H9 (cell line): ENCODE measurements at regions not wholly inside any gene's neighbourhood (a gene's known extent, or its start where the extent isn't known, plus 50 kb on each side); places are given as distances from the start of the nearest gene placed in this dataset.

Experiments used
- DNase-seq: peaks from one replicate; pipeline ENCODE4 v3.0.0-alpha.2; 2017
- H2AFZ ChIP-seq: one replicate; pipeline ENCODE4 v1.6.1; 2013; ENCODE audit warnings: mild to moderate bottlenecking, low read length, control low read depth, moderate library complexity
- H2AK5ac ChIP-seq: 2 replicates; pipeline ENCODE4 v1.6.1; 2013; ENCODE audit warnings: low read length, control low read depth, mixed read lengths; ENCODE audit not compliant: insufficient read length
- H2BK120ac ChIP-seq: one replicate; pipeline ENCODE4 v1.6.1; 2013; ENCODE audit warnings: low read depth, mild to moderate bottlenecking, low read length, control low read depth, inconsistent platforms; ENCODE audit not compliant: poor library complexity, severe bottlenecking
- H2BK12ac ChIP-seq: 2 replicates; pipeline ENCODE4 v1.6.1; 2013; ENCODE audit warnings: low read length, control low read depth, mixed read lengths, low read depth; ENCODE audit not compliant: insufficient read length
- H2BK15ac ChIP-seq: 2 replicates; pipeline ENCODE4 v1.6.1; 2013; ENCODE audit warnings: low read depth, low read length, control low read depth
- H2BK20ac ChIP-seq: one replicate; pipeline ENCODE4 v1.6.1; 2013; ENCODE audit warnings: low read depth, mild to moderate bottlenecking, low read length, control low read depth, inconsistent platforms; ENCODE audit not compliant: poor library complexity, severe bottlenecking
- H2BK5ac ChIP-seq: 2 replicates; pipeline ENCODE4 v1.6.1; 2013; ENCODE audit warnings: low read length, control low read depth, mixed read lengths; ENCODE audit not compliant: insufficient read length
- H3K14ac ChIP-seq: 2 replicates; pipeline ENCODE4 v1.6.1; 2013; ENCODE audit warnings: low read length, control low read depth; ENCODE audit not compliant: insufficient read depth
- H3K18ac ChIP-seq: 2 replicates; pipeline ENCODE4 v1.6.1; 2013; ENCODE audit warnings: low read depth, mild to moderate bottlenecking, mixed read lengths, low read length, control low read depth; ENCODE audit not compliant: insufficient read length
- H3K23ac ChIP-seq: 2 replicates; pipeline ENCODE4 v1.6.1; 2013; ENCODE audit warnings: low read length, control low read depth, mixed read lengths, low read depth; ENCODE audit not compliant: insufficient read length
- H3K23me2 ChIP-seq: 2 replicates; pipeline ENCODE4 v1.6.1; 2013; ENCODE audit warnings: low read depth, mild to moderate bottlenecking, mixed read lengths, low read length, control low read depth; ENCODE audit not compliant: insufficient read length, poor library complexity, severe bottlenecking
- H3K27ac ChIP-seq: 2 replicates; pipeline ENCODE4 v1.5.1; 2013; ENCODE audit warnings: low read length, control low read depth, mixed read lengths, low read depth; ENCODE audit not compliant: insufficient read length
- H3K27me3 ChIP-seq: 2 replicates; pipeline ENCODE4 v1.6.1; 2013; ENCODE audit warnings: low read length, control low read depth, inconsistent platforms; ENCODE audit not compliant: insufficient read depth
- H3K4ac ChIP-seq: 2 replicates; pipeline ENCODE4 v1.6.1; 2013; ENCODE audit warnings: low read depth, mild to moderate bottlenecking, control low read depth, inconsistent platforms, low read length, moderate library complexity
- H3K4me1 ChIP-seq: 2 replicates; pipeline ENCODE4 v1.6.1; 2013; ENCODE audit warnings: low read length, control low read depth, inconsistent platforms; ENCODE audit not compliant: insufficient read depth
- H3K4me2 ChIP-seq: 2 replicates; pipeline ENCODE4 v1.6.1; 2013; ENCODE audit warnings: low read length, control low read depth, mixed read lengths; ENCODE audit not compliant: insufficient read length, insufficient read depth
- H3K56ac ChIP-seq: 2 replicates; pipeline ENCODE4 v1.6.1; 2013; ENCODE audit warnings: low read depth, mild to moderate bottlenecking, mixed read lengths, low read length, control low read depth; ENCODE audit not compliant: insufficient read length
- H3K79me1 ChIP-seq: 2 replicates; pipeline ENCODE4 v1.6.1; 2013; ENCODE audit warnings: low read depth, mild to moderate bottlenecking, moderate library complexity, low read length, control low read depth, inconsistent platforms; ENCODE audit not compliant: insufficient read depth, poor library complexity, severe bottlenecking
- H3K79me2 ChIP-seq: 2 replicates; pipeline ENCODE4 v1.6.1; 2013; ENCODE audit warnings: low read length, control low read depth, inconsistent platforms; ENCODE audit not compliant: insufficient read depth
- H3K9ac ChIP-seq: 2 replicates; pipeline ENCODE4 v1.6.1; 2013; ENCODE audit warnings: low read length, control low read depth, mixed read lengths; ENCODE audit not compliant: insufficient read length; ENCODE audit errors: extremely low read depth
- H3K9me3 ChIP-seq: one replicate; pipeline ENCODE4 v1.6.1; 2013; ENCODE audit warnings: low read depth, low read length, inconsistent platforms; ENCODE audit not compliant: control insufficient read depth
- H3T11ph ChIP-seq: one replicate; pipeline ENCODE4 v1.6.1; 2013; ENCODE audit warnings: mild to moderate bottlenecking, low read length, control low read depth, inconsistent platforms
- H4K20me1 ChIP-seq: one replicate; pipeline ENCODE4 v1.6.1; 2013; ENCODE audit not compliant: control insufficient read depth, insufficient read length, insufficient read depth
- H4K5ac ChIP-seq: 2 replicates; pipeline ENCODE4 v1.6.1; 2013; ENCODE audit warnings: low read depth, mild to moderate bottlenecking, mixed read lengths, low read length, control low read depth; ENCODE audit not compliant: insufficient read length
- H4K8ac ChIP-seq: replicated peaks from 2 replicates; pipeline ENCODE4 v1.6.1; 2013; ENCODE audit warnings: low read length, control low read depth, mixed read lengths, low read depth; ENCODE audit not compliant: insufficient read length
- H4K91ac ChIP-seq: 2 replicates; pipeline ENCODE4 v1.6.1; 2013; ENCODE audit warnings: low read depth, mild to moderate bottlenecking, moderate library complexity, mixed read lengths, low read length, control low read depth; ENCODE audit not compliant: insufficient read length
- H3K27ac Mint-ChIP-seq, 3 experiments: 2 replicates in 2 of 3; 3 replicates in 1 of 3; pipeline ENCODE4 v1.8.0; 2020 to 2021; ENCODE audit warnings: mixed read lengths in 3 of 3, mild to moderate bottlenecking in 1 of 3, moderate library complexity in 1 of 3
- H3K27me3 Mint-ChIP-seq: 2 replicates; pipeline ENCODE4 v1.8.0; 2021; ENCODE audit warnings: low read depth, mild to moderate bottlenecking, moderate library complexity, mixed read lengths
- H3K36me3 Mint-ChIP-seq, 3 experiments: 2 replicates in 2 of 3; 3 replicates in 1 of 3; pipeline ENCODE4 v1.8.0; 2020 to 2021; ENCODE audit warnings: low read depth in 3 of 3, mixed read lengths in 3 of 3; ENCODE audit not compliant: insufficient read depth in 1 of 3
- H3K4me1 Mint-ChIP-seq, 2 experiments: 2 replicates each; pipeline ENCODE4 v1.8.0; 2020; ENCODE audit warnings: mixed read lengths in 2 of 2
- H3K4me3 Mint-ChIP-seq, 2 experiments: 2 replicates in 1 of 2; 3 replicates in 1 of 2; pipeline ENCODE4 v1.8.0; 2020 to 2021; ENCODE audit warnings: mild to moderate bottlenecking in 2 of 2, mixed read lengths in 2 of 2, moderate library complexity in 1 of 2
- H3K9me3 Mint-ChIP-seq, 2 experiments: 2 replicates in 1 of 2; 3 replicates in 1 of 2; pipeline ENCODE4 v1.8.0; 2020; ENCODE audit warnings: mild to moderate bottlenecking in 2 of 2, mixed read lengths in 2 of 2, moderate library complexity in 1 of 2
- WGBS: extraction: QIAGEN DNeasy Blood & Tissue Kit; methylation state at CpG from one replicate; pipeline ENCODE4 v1.1.7; 2013; ENCODE audit warnings: missing lambda C conversion rate, low lambda C conversion rate, mixed read lengths; ENCODE audit not compliant: insufficient read length; ENCODE audit errors: extremely low coverage; 5-methylcytosine and 5-hydroxymethylcytosine counted together
- TF ChIP-seq, protein P1 (sequence below): fragments of 200-600 bp; sonication (generic); conservative IDR thresholded peaks from 3 replicates; pipeline ENCODE4 v1.8.0; 2021; ENCODE audit warnings: antibody characterized with exemption, mild to moderate bottlenecking

DNA sequence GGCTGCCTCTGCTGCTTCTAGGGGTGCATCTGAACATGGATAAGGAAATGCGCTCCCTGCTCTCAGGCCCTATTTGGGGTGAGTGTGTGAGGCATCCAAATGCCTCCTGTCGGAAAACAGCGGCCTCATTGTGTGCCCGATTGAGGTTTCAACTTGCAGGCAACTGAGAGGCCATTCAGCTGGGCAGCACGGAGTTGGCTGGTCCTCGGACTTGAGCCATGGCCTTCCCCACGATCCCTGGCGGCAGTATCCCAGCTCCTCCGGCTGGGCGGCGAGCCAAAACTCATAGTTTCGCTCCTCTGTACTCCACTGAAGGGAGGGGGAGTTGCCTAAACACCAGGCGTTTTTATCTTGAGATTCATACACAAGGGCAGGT lies 597.3 kb upstream of the SGCD start:
- no peak overlapping the region for H2BK15ac ChIP-seq
- H3K27ac Mint-ChIP-seq: no peak overlapping the region
- H2BK12ac ChIP-seq: no peak overlapping the region
- no CpG with 5 or more reads among the region's 13 CpGs for WGBS
- no peak overlapping the region for H2AFZ ChIP-seq
- no peak overlapping the region for H4K8ac ChIP-seq
- no peaks in the 10 kb centered on the region for H4K20me1 ChIP-seq
- no peak overlapping the region for H3K4ac ChIP-seq
- no peak overlapping the region for H3K9ac ChIP-seq
- H4K5ac ChIP-seq: no peak overlapping the region
- H3K9me3 ChIP-seq: no peaks in the 10 kb centered on the region
- H3K23me2 ChIP-seq: peaks cover 22% of the 10 kb centered on the region
- peak overlapping the region; percentile 91 for H3K4me2 ChIP-seq
- H2BK120ac ChIP-seq: no peak overlapping the region
- TF ChIP-seq, protein P1, sequence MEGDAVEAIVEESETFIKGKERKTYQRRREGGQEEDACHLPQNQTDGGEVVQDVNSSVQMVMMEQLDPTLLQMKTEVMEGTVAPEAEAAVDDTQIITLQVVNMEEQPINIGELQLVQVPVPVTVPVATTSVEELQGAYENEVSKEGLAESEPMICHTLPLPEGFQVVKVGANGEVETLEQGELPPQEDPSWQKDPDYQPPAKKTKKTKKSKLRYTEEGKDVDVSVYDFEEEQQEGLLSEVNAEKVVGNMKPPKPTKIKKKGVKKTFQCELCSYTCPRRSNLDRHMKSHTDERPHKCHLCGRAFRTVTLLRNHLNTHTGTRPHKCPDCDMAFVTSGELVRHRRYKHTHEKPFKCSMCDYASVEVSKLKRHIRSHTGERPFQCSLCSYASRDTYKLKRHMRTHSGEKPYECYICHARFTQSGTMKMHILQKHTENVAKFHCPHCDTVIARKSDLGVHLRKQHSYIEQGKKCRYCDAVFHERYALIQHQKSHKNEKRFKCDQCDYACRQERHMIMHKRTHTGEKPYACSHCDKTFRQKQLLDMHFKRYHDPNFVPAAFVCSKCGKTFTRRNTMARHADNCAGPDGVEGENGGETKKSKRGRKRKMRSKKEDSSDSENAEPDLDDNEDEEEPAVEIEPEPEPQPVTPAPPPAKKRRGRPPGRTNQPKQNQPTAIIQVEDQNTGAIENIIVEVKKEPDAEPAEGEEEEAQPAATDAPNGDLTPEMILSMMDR: no peak
- no peak overlapping the region for H3K18ac ChIP-seq
- DNase-seq: peak; percentile 39
- H2AK5ac ChIP-seq: no peak overlapping the region
- no peaks in the 10 kb centered on the region for H3K79me2 ChIP-seq
- H3K4me1 ChIP-seq: no peaks in the 10 kb centered on the region
- no peaks in the 10 kb centered on the region; a peak in 1 of 7 replicates for H3K36me3 Mint-ChIP-seq
- no peak overlapping the region for H3T11ph ChIP-seq
- peaks cover 95% of the 10 kb centered on the region for H3K27me3 Mint-ChIP-seq
- peaks cover 39% of the 10 kb centered on the region for H3K27me3 ChIP-seq
- H3K9me3 Mint-ChIP-seq: no peaks in the 10 kb centered on the region; a peak in 1 of 5 replicates
- no peak overlapping the region for H3K27ac ChIP-seq
- no peak overlapping the region for H3K56ac ChIP-seq
- H3K79me1 ChIP-seq: no peaks in the 10 kb centered on the region
- H4K91ac ChIP-seq: no peak overlapping the region
- H2BK20ac ChIP-seq: no peak overlapping the region
- peaks cover 10 to 17% of the 10 kb centered on the region in 2 experiments for H3K4me1 Mint-ChIP-seq
- peak overlapping the region; percentile 61 to 86 for H3K4me3 Mint-ChIP-seq
- no peak overlapping the region for H3K23ac ChIP-seq
- H2BK5ac ChIP-seq: no peak overlapping the region
- peak overlapping the region; percentile 28; the same call in 1 of the 2 replicates for H3K14ac ChIP-seq
